ENCODE measurements at regions not wholly inside any gene's neighbourhood (a gene's known extent, or its start where the extent isn't known, plus 50 kb on each side); places are given as distances from the start of the nearest gene placed in this dataset.

DNA sequence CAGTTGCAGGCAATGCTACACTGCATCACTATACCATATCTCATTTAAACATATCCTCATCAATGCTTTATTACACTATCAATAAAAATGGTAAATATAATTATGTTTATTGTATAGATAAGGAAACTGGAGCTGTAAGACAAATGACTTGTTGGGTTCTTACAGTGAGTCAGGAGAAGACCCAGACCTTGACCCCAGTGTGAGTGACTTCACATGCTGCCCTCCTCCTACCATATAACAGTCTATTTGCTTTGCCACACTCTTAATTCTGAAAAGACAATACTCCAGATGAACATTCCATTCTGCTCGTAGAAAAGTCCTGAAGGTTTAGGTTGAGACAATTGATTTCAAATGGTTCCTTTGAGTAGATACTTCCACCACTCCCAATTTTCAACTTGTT, 550.5 kb downstream of the PLPP3 start:
- ChIA-PET POLR2A (no interaction called here), CTCF (no interaction called here)
- BruUV-seq (replicated peaks) = no TSS peak
- H3K36me3 Mint-ChIP-seq (ENCODE audit: insufficient read depth, unreplicated experiment) = no peaks in the 10 kb centered on the region
- no peak overlapping the region for H3K27ac Mint-ChIP-seq (ENCODE audit: low read depth, unreplicated experiment)
- H3K27me3 Mint-ChIP-seq (ENCODE audit: insufficient read depth, unreplicated experiment) = no peaks in the 10 kb centered on the region
- intact Hi-C loops (cut with micrococcal nuclease) = no loop called here
- DNase-seq (ENCODE audit: unreplicated experiment) = no peak
- H3K4me3 Mint-ChIP-seq (ENCODE audit: unreplicated experiment) = no peak overlapping the region
- H3K9me3 Mint-ChIP-seq (ENCODE audit: unreplicated experiment) = no peaks in the 10 kb centered on the region
- TF ChIP-seq, protein P1, sequence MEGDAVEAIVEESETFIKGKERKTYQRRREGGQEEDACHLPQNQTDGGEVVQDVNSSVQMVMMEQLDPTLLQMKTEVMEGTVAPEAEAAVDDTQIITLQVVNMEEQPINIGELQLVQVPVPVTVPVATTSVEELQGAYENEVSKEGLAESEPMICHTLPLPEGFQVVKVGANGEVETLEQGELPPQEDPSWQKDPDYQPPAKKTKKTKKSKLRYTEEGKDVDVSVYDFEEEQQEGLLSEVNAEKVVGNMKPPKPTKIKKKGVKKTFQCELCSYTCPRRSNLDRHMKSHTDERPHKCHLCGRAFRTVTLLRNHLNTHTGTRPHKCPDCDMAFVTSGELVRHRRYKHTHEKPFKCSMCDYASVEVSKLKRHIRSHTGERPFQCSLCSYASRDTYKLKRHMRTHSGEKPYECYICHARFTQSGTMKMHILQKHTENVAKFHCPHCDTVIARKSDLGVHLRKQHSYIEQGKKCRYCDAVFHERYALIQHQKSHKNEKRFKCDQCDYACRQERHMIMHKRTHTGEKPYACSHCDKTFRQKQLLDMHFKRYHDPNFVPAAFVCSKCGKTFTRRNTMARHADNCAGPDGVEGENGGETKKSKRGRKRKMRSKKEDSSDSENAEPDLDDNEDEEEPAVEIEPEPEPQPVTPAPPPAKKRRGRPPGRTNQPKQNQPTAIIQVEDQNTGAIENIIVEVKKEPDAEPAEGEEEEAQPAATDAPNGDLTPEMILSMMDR (IDR thresholded peaks at IDR 0.05; ENCODE audit: unreplicated experiment) = no peak
- H3K4me1 Mint-ChIP-seq (ENCODE audit: insufficient read depth, unreplicated experiment) = peaks cover 21% of the 10 kb centered on the region

DNA sequence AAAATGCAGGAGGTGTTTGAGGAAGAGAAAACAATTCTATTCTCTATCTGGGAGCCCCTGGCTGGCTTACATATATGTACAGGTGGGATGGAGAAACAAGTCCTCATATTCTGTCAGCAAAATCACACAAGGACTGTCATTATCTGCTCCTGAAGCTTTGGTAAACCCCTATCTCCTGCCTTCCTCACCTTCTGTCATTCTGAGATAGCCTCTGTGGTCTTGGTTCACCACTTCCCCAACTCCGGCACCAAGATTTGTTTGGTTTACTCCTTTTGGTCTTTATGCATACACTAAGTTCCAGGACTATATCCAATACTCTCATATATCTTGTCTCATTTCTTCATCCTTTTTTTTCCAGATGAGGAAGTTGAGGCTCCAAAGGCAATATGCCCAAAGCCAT, 551.1 kb downstream of the PLPP3 start:
- CTCF ChIA-PET = no interaction called here
- H3K4me3 Mint-ChIP-seq (ENCODE audit: unreplicated experiment) = no peak overlapping the region
- TF ChIP-seq, protein P1 (IDR thresholded peaks at IDR 0.05; ENCODE audit: unreplicated experiment) = no peak
- POLR2A ChIA-PET = interaction anchor here (0.6 kb wide), 1 partner anchor 1965 kb away, joined by 3 read pairs; no protein-coding TSS in a partner anchor
- BruUV-seq (replicated peaks) = no TSS peak
- H3K27ac Mint-ChIP-seq (ENCODE audit: low read depth, unreplicated experiment) = no peak overlapping the region
- H3K4me1 Mint-ChIP-seq (ENCODE audit: insufficient read depth, unreplicated experiment) = peaks cover 21% of the 10 kb centered on the region
- DNase-seq (ENCODE audit: unreplicated experiment) = no peak
- intact Hi-C loops (cut with micrococcal nuclease) = no loop called here
- no peaks in the 10 kb centered on the region for H3K36me3 Mint-ChIP-seq (ENCODE audit: insufficient read depth, unreplicated experiment)
- no peaks in the 10 kb centered on the region for H3K9me3 Mint-ChIP-seq (ENCODE audit: unreplicated experiment)
- H3K27me3 Mint-ChIP-seq (ENCODE audit: insufficient read depth, unreplicated experiment) = no peaks in the 10 kb centered on the region

DNA sequence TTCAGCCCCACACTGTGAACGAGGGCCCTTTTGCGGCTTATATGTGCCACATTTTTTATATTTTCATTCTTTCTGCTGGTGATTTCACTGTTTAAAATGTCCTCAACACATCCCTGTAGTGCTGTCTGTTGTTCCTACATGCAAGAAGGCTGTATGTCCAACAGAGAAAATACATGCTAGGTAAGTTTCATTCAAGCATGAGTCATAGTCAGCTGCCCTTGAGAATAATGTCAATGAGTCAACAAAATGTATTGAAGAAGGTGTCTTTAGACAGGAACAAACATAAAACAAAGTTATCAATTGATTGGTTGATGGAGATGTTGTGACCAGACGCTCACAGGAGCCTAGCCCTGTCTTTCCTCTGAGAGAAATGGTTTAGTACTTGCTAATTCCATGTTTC, 553.4 kb downstream of the PLPP3 start:
- peak overlapping the region; percentile 85 for H3K27ac Mint-ChIP-seq (ENCODE audit: low read depth, unreplicated experiment)
- TF ChIP-seq, protein P1 (IDR thresholded peaks at IDR 0.05; ENCODE audit: unreplicated experiment) = no peak
- H3K27me3 Mint-ChIP-seq (ENCODE audit: insufficient read depth, unreplicated experiment) = no peaks in the 10 kb centered on the region
- POLR2A ChIA-PET = no interaction called here
- CTCF ChIA-PET = interaction anchor here (0.5 to 0.6 kb wide), 2 partner anchors 547 to 593 kb away, joined by 3 to 4 read pairs; no protein-coding TSS in a partner anchor
- intact Hi-C loops (cut with micrococcal nuclease) = no loop called here
- peak; percentile 54 for DNase-seq (ENCODE audit: unreplicated experiment)
- no peak overlapping the region for H3K4me3 Mint-ChIP-seq (ENCODE audit: unreplicated experiment)
- H3K4me1 Mint-ChIP-seq (ENCODE audit: insufficient read depth, unreplicated experiment) = peaks cover 17% of the 10 kb centered on the region
- no TSS peak for BruUV-seq (replicated peaks)
- no peaks in the 10 kb centered on the region for H3K9me3 Mint-ChIP-seq (ENCODE audit: unreplicated experiment)
- no peaks in the 10 kb centered on the region for H3K36me3 Mint-ChIP-seq (ENCODE audit: insufficient read depth, unreplicated experiment)

DNA sequence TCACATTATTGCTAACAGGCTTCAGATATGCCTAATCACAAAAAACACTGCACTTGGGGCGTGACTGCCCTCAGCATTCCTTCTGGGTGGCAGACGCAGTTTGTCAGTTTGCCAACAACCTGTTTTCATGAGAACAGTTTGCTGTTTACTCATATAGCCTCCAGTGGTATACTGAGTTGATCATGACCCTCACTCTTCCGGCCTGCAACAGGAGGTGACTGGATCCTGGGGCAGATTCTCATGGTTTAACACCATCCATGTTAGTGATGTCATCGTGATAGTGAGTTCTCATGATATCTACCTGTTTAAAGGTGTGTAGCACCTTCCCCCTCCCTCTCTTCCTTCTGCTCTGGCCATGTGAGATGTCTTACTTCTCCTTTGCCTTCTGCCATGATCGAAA, 555.2 kb downstream of the PLPP3 start:
- Mint-ChIP-seq H3K4me3 (ENCODE audit: unreplicated experiment) (no peak overlapping the region), H3K4me1 (ENCODE audit: insufficient read depth, unreplicated experiment) (peaks cover 17% of the 10 kb centered on the region), H3K36me3 (ENCODE audit: insufficient read depth, unreplicated experiment) (no peaks in the 10 kb centered on the region), H3K27ac (ENCODE audit: low read depth, unreplicated experiment) (no peak overlapping the region), H3K27me3 (ENCODE audit: insufficient read depth, unreplicated experiment) (no peaks in the 10 kb centered on the region), H3K9me3 (ENCODE audit: unreplicated experiment) (no peaks in the 10 kb centered on the region)
- BruUV-seq (replicated peaks) = no TSS peak
- DNase-seq (ENCODE audit: unreplicated experiment) = peak; percentile 37
- ChIA-PET CTCF (interaction anchor here (1.4 kb wide), 1 partner anchor 10 kb away, joined by 3 read pairs; no protein-coding TSS in a partner anchor), POLR2A (no interaction called here)
- intact Hi-C loops (cut with micrococcal nuclease) = no loop called here
- TF ChIP-seq, protein P1 (IDR thresholded peaks at IDR 0.05; ENCODE audit: unreplicated experiment) = no peak

Data from MCF 10A (cell line).